NCI-H2081 treated with DMSO at 0.1 percent for 48 hours (cell line): ENCODE measurements at regions not wholly inside any gene's neighbourhood (a gene's known extent, or its start where the extent isn't known, plus 50 kb on each side); places are given as distances from the start of the nearest gene placed in this dataset.
"Not testable (repeated sequence)": the region's sequence is repeated elsewhere in the genome, so short reads cannot be mapped to it uniquely, and the experiment has no call there.

ENCODE experiments used
- DNase-seq: peaks from one replicate; lab custom pipeline; 2025; lab: John Stamatoyannopoulos, UW

DNA sequence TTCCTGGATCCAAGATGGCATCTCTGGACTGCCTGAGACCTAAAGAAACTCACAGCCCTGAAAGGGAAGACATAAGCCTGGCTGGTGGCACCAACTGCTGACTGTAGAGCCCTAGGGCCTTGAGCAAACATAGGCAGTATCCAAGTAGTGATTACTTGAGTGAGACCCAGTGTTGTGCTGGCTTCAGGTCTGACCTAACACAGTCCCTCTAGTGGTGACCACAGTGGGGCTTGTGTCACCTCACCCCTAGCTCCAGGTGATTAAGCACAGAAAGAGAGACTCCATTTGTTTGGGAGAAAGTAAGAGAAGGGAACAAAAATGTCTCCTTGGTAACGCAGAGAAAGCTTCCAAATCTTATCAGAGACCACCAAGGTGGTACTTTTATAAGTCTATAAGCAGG, 496.3 kb upstream of the HTR2C start:
- no peak for DNase-seq

DNA sequence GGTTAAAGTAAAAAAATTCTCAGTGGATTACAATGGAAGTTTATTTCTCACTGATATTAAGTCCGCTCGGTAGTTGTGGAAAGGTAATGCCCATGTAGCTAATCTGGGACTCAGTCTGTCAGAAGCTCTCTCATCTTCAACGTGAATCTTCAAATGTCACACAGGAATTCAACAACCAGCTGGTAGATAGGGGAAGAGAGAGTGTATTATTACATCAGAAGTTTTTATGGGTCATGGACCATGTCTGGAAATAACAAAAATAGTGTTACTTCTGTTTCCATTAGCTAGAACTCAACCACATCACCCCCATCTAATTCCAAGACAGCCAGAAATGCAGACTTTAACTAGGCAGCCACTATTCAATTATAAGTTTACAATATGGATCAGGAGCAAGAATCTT, 506.1 kb upstream of the HTR2C start:
- no peak for DNase-seq

DNA sequence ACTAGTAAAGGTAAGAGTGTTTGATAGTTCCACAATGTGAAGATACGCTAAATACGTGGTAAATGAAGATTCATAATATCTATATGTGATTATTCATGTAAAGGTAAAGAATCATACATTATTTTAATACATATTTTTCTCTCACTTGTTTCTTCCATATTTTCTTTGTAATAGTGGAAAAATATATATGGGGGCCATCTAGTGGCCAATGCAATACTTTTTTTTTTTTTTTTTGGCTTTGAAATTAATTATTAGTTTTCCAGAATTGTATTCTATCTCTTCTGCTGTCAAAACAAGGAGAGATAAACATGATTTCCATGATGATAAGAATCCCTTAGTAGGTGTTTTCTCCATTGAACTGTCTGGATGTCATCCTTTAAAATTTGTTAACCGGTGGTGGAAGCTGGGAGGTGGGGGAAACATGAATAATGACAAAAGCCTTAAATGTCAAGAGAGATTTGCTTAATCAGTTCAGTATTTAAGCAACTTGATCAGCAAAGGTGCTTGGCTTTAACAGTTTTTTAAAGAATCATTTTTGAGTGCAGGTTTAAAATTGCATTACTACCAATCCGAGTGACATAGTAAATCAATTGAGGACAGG, 508.7 kb upstream of the HTR2C start:
- no peak for DNase-seq

DNA sequence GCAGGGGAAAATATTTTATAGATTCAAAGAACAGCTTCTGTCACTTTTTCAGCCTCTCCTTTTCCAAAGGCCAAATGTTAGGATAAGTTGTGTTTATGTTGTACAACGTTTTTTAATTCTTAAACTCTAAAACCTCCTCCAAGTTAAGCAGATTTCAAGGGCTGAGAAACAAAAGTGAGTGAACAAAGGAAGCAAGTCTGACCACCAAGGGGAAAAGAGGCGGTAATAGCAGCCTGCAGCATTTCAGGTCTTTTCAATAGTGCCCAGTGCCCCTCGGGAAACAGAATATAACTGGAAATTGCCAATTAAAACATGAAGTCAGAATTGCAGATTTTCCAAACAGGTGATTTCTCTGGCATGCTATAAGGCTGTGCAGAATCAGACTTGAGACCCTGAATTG, 510.0 kb upstream of the HTR2C start:
- no peak for DNase-seq

DNA sequence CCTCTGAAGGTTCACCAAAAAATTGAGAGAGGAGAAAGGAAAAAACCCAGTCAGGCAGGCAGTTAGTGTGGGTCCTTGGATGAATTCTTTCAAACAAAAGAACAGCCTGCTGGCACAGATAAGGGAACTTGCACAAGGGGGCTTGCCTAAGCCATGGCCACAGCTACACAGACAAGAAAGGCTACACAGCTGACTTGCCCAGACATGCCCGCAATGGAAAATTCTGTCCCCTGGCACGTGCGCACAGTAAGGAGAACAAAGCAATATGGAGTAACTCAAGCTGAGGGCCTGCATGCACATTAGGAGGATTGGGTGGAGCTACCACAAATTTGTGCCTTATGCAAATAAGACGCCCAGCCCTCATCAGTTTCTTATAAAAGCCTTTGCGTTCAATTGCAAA, 512.5 kb upstream of the HTR2C start:
- DNase-seq = no peak

DNA sequence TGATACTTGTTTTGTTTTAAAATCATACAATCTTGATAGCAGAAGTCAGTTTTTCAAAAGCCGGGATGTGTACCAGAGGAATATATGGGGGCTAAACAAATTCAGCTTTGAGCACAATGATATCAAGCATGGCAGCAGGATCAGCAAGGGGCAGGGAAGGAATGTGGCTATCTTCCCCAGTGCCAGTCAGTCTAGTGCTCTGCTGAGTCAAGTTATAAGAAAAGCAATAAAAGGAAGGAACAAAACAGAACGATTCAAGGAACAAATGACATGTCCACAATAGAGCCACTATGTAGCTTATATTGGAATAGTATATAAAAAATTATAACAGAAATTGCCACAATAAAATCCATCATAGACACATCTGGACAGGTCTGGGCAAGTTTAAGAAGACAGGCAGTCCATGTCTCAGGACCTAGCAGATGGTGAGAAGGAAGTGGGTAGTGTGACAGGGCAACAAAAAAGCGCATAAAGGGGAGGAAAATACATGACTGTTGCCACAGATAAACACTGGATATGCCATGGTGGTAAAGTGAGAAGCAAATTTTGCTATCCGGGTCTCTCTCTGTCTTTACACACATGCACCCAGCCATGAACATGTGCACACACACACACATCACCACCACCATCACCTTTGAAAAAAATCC, 518.2 kb upstream of the HTR2C start:
- no peak for DNase-seq

DNA sequence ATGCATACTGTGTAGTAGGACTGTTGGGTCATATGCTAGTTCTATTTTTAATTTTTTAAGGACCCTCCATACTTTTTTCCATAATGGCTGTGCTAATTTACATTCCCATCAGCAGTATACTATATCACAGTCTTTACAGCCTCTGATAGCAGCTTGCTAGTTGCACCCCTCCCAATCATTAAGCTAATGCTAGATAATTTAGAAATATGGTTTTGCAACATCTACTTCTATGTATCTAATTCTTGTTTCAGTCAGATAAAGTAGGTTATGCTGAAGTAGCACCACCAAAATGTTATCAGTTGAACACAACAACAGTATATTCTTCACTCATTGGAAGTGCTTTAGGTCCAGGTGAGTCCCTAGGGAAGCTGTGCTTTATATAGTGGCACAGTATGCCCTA, 522.7 kb upstream of the HTR2C start:
- no peak for DNase-seq

DNA sequence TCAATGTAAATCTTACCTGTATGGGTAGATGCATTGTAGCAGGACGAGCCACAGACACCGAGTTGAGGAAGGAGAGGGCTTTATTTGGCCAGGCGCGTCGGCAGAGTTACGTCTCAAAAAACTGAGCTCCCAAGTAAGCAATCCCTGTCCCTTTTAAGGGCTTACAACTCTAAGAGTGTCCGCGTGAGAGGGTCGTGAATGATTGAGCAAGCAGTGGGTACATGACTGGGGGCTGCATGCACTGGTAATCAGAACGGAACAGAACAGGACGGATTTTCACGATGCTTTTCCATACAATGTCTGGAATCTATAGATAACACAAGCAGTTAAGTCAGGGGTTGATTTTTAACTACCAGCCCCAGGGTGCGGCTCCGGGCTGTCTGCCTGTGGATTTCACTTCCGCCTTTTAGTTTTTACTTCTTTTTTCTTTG, 524.9 kb upstream of the HTR2C start:
- no peak for DNase-seq

- not testable (repeated sequence) for DNase-seq
Observed at GRCh38 chrX:114057422-114057821, 526.5 kb upstream of the HTR2C start.

GRCh38 chrX:114051667-114052315, 532.1 kb upstream of the HTR2C start:
- DNase-seq = no peak

GRCh38 chrX:114050075-114050796, 533.6 kb upstream of the HTR2C start:
- DNase-seq = no peak

GRCh38 chrX:114049063-114049462, 534.8 kb upstream of the HTR2C start:
- DNase-seq = no peak

DNA sequence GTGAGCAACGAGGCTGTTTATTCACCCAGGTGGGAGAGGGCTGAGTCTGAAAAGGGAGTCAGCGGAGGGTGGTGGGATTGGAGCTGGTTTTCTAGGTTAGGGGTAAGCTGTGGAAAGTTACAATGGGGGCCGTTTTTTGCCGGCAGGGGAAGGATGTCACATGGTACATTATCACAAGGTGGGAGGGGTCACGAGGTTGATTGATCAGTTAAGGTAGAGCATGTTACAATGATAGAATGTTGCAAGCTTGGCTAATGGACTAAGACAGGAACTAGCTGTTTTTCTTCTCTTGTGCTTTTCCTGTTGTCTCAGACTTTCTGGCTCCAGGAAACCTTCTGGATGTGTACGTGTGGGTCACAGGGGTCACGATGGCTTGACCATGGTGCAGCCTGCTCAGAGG, 536.3 kb upstream of the HTR2C start:
- no peak for DNase-seq

DNA sequence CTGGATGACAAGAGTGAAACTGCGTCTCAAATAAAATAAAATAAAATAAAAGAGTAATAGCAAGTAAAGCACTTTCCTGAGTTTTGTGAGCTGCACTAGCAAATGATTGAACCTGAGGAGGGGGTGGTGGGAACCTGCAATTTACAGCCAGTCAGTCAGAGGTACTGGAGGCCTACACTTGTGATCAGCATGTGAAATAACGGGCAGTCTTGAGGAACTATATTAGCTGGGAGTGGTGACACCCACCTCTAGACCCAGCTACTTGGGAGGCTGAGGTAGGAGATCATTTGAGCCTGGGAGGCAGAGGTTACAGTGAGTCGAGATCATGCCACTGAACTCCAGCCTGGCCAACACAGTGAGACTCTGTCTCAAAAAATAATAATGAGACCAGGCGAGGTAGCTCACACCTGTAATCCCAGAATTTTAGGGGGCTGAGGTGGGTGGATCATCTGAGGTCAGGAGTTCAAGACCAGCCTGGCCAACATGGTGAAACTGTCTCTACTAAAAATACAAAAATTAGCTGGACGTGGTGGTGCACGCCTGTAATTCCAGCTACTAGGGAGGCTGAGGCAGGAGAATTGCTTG, 537.1 kb upstream of the HTR2C start:
- DNase-seq = no peak

- not testable (repeated sequence) for DNase-seq
Observed at GRCh38 chrX:114041470-114041869, 542.4 kb upstream of the HTR2C start.

GRCh38 chrX:114040661-114041269, 543.1 kb upstream of the HTR2C start:
- DNase-seq = not testable (repeated sequence)

- not testable (repeated sequence) for DNase-seq
Observed at GRCh38 chrX:114040111-114040510, 543.8 kb upstream of the HTR2C start.

- DNase-seq = no peak
Observed at GRCh38 chrX:114038358-114038757, 545.5 kb upstream of the HTR2C start.

DNA sequence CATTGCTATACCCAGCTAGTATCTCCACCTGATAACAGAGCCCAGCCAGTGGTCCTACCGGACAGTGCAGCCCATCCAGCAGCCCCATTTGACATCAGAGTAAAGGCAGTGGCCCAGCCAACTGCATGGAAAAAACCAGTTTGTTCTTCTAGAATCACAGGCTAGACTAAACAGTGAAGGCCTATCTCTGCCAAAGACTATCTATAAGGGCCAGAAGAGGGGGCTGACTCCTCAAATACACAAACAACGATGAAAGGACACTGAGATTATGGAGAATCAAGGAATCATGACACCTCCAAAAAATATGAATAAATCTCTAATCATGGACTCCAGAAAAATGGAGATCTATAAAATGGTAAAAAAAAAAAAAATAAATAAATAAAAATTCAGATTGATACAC, 546.4 kb upstream of the HTR2C start:
- no peak for DNase-seq

DNA sequence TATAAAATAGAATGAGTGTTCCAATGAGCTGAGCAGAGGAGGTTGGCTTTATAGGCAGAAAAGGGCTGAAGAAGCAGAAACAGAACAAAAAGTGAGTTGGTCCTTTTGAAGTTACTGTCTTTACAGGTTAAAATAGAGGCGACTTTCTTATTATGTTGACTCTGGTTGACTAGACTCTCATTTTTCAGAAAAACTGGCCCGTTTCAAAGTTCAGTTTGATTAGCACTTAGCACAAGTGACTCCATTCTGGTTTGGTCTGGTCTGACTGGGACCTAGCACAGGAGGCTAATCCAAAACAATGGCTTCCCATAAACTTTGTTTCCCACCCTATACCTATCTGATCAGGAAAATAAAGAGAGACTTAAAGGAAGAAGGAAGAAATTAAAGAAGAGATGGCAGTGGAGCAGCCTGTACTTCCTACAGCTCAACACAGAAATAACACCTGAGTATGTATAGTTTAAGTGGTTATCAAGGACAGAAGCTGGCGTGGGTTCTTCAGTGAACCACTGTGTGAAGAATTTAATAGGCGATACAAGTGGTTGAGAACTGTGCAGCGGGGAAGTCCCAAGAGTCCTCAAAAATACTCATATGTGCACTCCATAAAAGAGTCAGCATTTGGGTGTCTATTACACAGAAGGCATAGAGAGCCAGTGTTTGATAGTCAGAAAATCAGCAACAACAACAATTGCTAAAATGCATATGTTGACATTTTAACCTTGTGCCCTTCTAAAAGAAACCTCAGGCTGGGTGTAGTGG, 554.8 kb upstream of the HTR2C start:
- DNase-seq = no peak

GRCh38 chrX:114017086-114017485, 566.8 kb upstream of the HTR2C start:
- no peak for DNase-seq
